Activated CD8-positive, alpha-beta memory T cell treated with anti-CD3 and anti-CD28 coated beads for 36 hours (primary cell): ENCODE measurements at regions not wholly inside any gene's neighbourhood (a gene's known extent, or its start where the extent isn't known, plus 50 kb on each side); places are given as distances from the start of the nearest gene placed in this dataset.

Experiments used
- CTCF ChIA-PET: fragments of 350-600 bp; sonication (Branson Sonifier 250); formaldehyde crosslinking; loops from one replicate; lab custom pipeline; 2021; ENCODE audit warnings: antibody characterized with exemption; lab: Charles Lee
- POLR2A ChIA-PET: fragments of 350-600 bp; sonication (Branson Sonifier 250); formaldehyde crosslinking; loops from one replicate; lab custom pipeline; 2021; ENCODE audit warnings: antibody characterized with exemption; lab: Charles Lee

- CTCF ChIA-PET, result no interaction called here
- POLR2A ChIA-PET, result no interaction called here
Measured at GRCh38 chr21:35368326-35368725, 319.2 kb upstream of the RUNX1 start.

- ChIA-PET CTCF (no interaction called here), POLR2A (no interaction called here)
Measured at GRCh38 chr21:35367553-35367952, 318.5 kb upstream of the RUNX1 start.

- CTCF ChIA-PET, result no interaction called here
- POLR2A ChIA-PET, result no interaction called here
Measured at GRCh38 chr21:35366394-35367080, 317.4 kb upstream of the RUNX1 start.

- CTCF ChIA-PET, result no interaction called here
- POLR2A ChIA-PET, result no interaction called here
Measured at GRCh38 chr21:35363458-35363857, 314.4 kb upstream of the RUNX1 start.

- ChIA-PET POLR2A (no interaction called here), CTCF (interaction anchor here (0.7 kb wide), 1 partner anchor 38 kb away, joined by 3 read pairs; no protein-coding TSS in a partner anchor)
Measured at GRCh38 chr21:35361988-35362387, 312.9 kb upstream of the RUNX1 start.

GRCh38 chr21:35360870-35361570 lies 311.9 kb upstream of the RUNX1 start:
- POLR2A ChIA-PET, result no interaction called here
- CTCF ChIA-PET, result interaction anchor here (0.7 kb wide), 1 partner anchor 39 kb away, joined by 3 read pairs; no protein-coding TSS in a partner anchor

- POLR2A ChIA-PET, result no interaction called here
- CTCF ChIA-PET, result no interaction called here
Measured at GRCh38 chr21:35359076-35359475, 310.0 kb upstream of the RUNX1 start.

- CTCF ChIA-PET, result interaction anchor here (1.1 kb wide), 1 partner anchor 468 kb away, joined by 6 read pairs; no protein-coding TSS in a partner anchor
- POLR2A ChIA-PET, result interaction anchor here (1.4 kb wide), 1 partner anchor 262 kb away, joined by 3 read pairs; no protein-coding TSS in a partner anchor
Measured at GRCh38 chr21:35358008-35358407, 308.9 kb upstream of the RUNX1 start.

GRCh38 chr21:35357041-35357780 lies 308.1 kb upstream of the RUNX1 start:
- ChIA-PET POLR2A (interaction anchor here (1.4 kb wide), 1 partner anchor 261 kb away, joined by 3 read pairs; no protein-coding TSS in a partner anchor), CTCF (no interaction called here)

- CTCF ChIA-PET, result interaction anchor here (1.0 kb wide), 1 partner anchor 35 kb away, joined by 3 read pairs; no protein-coding TSS in a partner anchor
- POLR2A ChIA-PET, result no interaction called here
Measured at GRCh38 chr21:35354078-35354477, 305.0 kb upstream of the RUNX1 start.

GRCh38 chr21:35352793-35353192 lies 303.7 kb upstream of the RUNX1 start:
- ChIA-PET POLR2A (no interaction called here), CTCF (no interaction called here)

- POLR2A ChIA-PET, result interaction anchor here (0.6 to 1.5 kb wide), 2 partner anchors 256 to 385 kb away, joined by 3 to 4 read pairs; no protein-coding TSS in a partner anchor
- CTCF ChIA-PET, result interaction anchor here (1.2 kb wide), 1 partner anchor 644 kb away, joined by 3 read pairs; no protein-coding TSS in a partner anchor
Measured at GRCh38 chr21:35352066-35352770, 303.1 kb upstream of the RUNX1 start.

GRCh38 chr21:35351434-35351833 lies 302.3 kb upstream of the RUNX1 start:
- ChIA-PET POLR2A (interaction anchor here (1.5 kb wide), 1 partner anchor 384 kb away, joined by 4 read pairs; no protein-coding TSS in a partner anchor), CTCF (interaction anchor here (0.6 to 2.0 kb wide), 5 partner anchors 9 to 643 kb away, joined by 3 to 5 read pairs (median 3); no protein-coding TSS in a partner anchor)

GRCh38 chr21:35350965-35351364 lies 301.9 kb upstream of the RUNX1 start:
- CTCF ChIA-PET, result interaction anchor here (0.5 to 2.0 kb wide), 5 partner anchors 9 to 505 kb away, joined by 3 to 5 read pairs (median 3); no protein-coding TSS in a partner anchor
- POLR2A ChIA-PET, result interaction anchor here (1.5 kb wide), 1 partner anchor 383 kb away, joined by 4 read pairs; no protein-coding TSS in a partner anchor

GRCh38 chr21:35349376-35350080 lies 300.4 kb upstream of the RUNX1 start:
- CTCF ChIA-PET, result interaction anchor here (2.0 kb wide), 1 partner anchor 298 kb away, joined by 5 read pairs; no protein-coding TSS in a partner anchor

GRCh38 chr21:35348686-35349085 lies 299.6 kb upstream of the RUNX1 start:
- POLR2A ChIA-PET, result no interaction called here
- CTCF ChIA-PET, result interaction anchor here (0.6 kb wide), 1 partner anchor 272 kb away, joined by 3 read pairs; no protein-coding TSS in a partner anchor

More at GRCh38 chr21:35349376-35350080, 300.4 kb upstream of the RUNX1 start:
- POLR2A ChIA-PET, result no interaction called here

- CTCF ChIA-PET, result no interaction called here
- POLR2A ChIA-PET, result no interaction called here
Measured at GRCh38 chr21:35346697-35347096, 297.6 kb upstream of the RUNX1 start.

GRCh38 chr21:35345954-35346353 lies 296.9 kb upstream of the RUNX1 start:
- POLR2A ChIA-PET, result no interaction called here

More at GRCh38 chr21:35345954-35346353, 296.9 kb upstream of the RUNX1 start:
- CTCF ChIA-PET, result no interaction called here
